ENCODE measurements at regions not wholly inside any gene's neighbourhood (a gene's known extent, or its start where the extent isn't known, plus 50 kb on each side); places are given as distances from the start of the nearest gene placed in this dataset.

GRCh38 chr11:10991393-10991792 lies 133.5 kb upstream of the ZBED5 start:
- intact Hi-C loops (cut with DNase I) = no loop called here
- DNase-seq (ENCODE audit: extremely low spot score in 2 of 2) = no peak
- no peaks in the 10 kb centered on the region for H3K9me3 ChIP-seq

GRCh38 chr11:10990637-10991193 lies 132.9 kb upstream of the ZBED5 start:
- Histone ChIP-seq H3K4me1 (no peaks in the 10 kb centered on the region), H3K4me3 (no peak overlapping the region), H3K27me3 (no peaks in the 10 kb centered on the region), H3K36me3 (no peaks in the 10 kb centered on the region), H3K27ac (no peak overlapping the region), H3K9me3 (no peaks in the 10 kb centered on the region)
- intact Hi-C loops (cut with DNase I) = no loop called here
- DNase-seq (ENCODE audit: extremely low spot score in 2 of 2) = no peak
- TF ChIP-seq POLR2AphosphoS5 (IDR thresholded peaks at IDR 0.05; ENCODE audit: insufficient read depth in 1 of 2, low read depth in 1 of 2) (no peak), POLR2A (IDR thresholded peaks at IDR 0.05) (no peak), CTCF (IDR thresholded peaks at IDR 0.05) (no peak)

More at GRCh38 chr11:10991393-10991792, 133.5 kb upstream of the ZBED5 start:
- H3K27me3 ChIP-seq = no peaks in the 10 kb centered on the region
- no peak overlapping the region for H3K4me3 ChIP-seq
- H3K36me3 ChIP-seq = no peaks in the 10 kb centered on the region
- no peak overlapping the region for H3K27ac ChIP-seq
- no peaks in the 10 kb centered on the region for H3K4me1 ChIP-seq
- TF ChIP-seq CTCF (IDR thresholded peaks at IDR 0.05) = no peak
- no peak for TF ChIP-seq POLR2AphosphoS5 (IDR thresholded peaks at IDR 0.05; ENCODE audit: insufficient read depth in 1 of 2, low read depth in 1 of 2)
- no peak for TF ChIP-seq POLR2A (IDR thresholded peaks at IDR 0.05)

GRCh38 chr11:10990160-10990559 lies 132.3 kb upstream of the ZBED5 start:
- H3K9me3 ChIP-seq = no peaks in the 10 kb centered on the region
- no peaks in the 10 kb centered on the region for H3K36me3 ChIP-seq
- TF ChIP-seq POLR2AphosphoS5 (IDR thresholded peaks at IDR 0.05; ENCODE audit: insufficient read depth in 1 of 2, low read depth in 1 of 2) (no peak), POLR2A (IDR thresholded peaks at IDR 0.05) (no peak), CTCF (IDR thresholded peaks at IDR 0.05) (no peak)
- no peak for DNase-seq (ENCODE audit: extremely low spot score in 2 of 2)
- H3K27me3 ChIP-seq = no peaks in the 10 kb centered on the region
- intact Hi-C loops (cut with DNase I) = no loop called here
- no peak overlapping the region for H3K27ac ChIP-seq
- no peak overlapping the region for H3K4me3 ChIP-seq
- H3K4me1 ChIP-seq = no peaks in the 10 kb centered on the region

GRCh38 chr11:10986006-10986405 lies 128.2 kb upstream of the ZBED5 start:
- intact Hi-C loops (cut with DNase I) = no loop called here
- Histone ChIP-seq H3K9me3 (no peaks in the 10 kb centered on the region), H3K27ac (no peak overlapping the region), H3K27me3 (no peaks in the 10 kb centered on the region), H3K4me1 (no peaks in the 10 kb centered on the region), H3K36me3 (no peaks in the 10 kb centered on the region), H3K4me3 (no peak overlapping the region)
- DNase-seq (ENCODE audit: extremely low spot score in 2 of 2) = no peak
- TF ChIP-seq POLR2AphosphoS5 (IDR thresholded peaks at IDR 0.05; ENCODE audit: insufficient read depth in 1 of 2, low read depth in 1 of 2) = no peak
- no peak for TF ChIP-seq POLR2A (IDR thresholded peaks at IDR 0.05)
- TF ChIP-seq CTCF (IDR thresholded peaks at IDR 0.05) = no peak

GRCh38 chr11:10984742-10985141 lies 126.9 kb upstream of the ZBED5 start:
- no peaks in the 10 kb centered on the region for H3K4me1 ChIP-seq
- no peak for DNase-seq (ENCODE audit: extremely low spot score in 2 of 2)
- H3K27ac ChIP-seq = no peak overlapping the region
- H3K36me3 ChIP-seq = no peaks in the 10 kb centered on the region
- no peaks in the 10 kb centered on the region for H3K27me3 ChIP-seq
- intact Hi-C loops (cut with DNase I) = no loop called here
- no peak overlapping the region for H3K4me3 ChIP-seq
- H3K9me3 ChIP-seq = no peaks in the 10 kb centered on the region
- TF ChIP-seq POLR2AphosphoS5 (IDR thresholded peaks at IDR 0.05; ENCODE audit: insufficient read depth in 1 of 2, low read depth in 1 of 2) = no peak

All from vagina (tissue), 2 donors.